ENCODE measurements at regions not wholly inside any gene's neighbourhood (a gene's known extent, or its start where the extent isn't known, plus 50 kb on each side); places are given as distances from the start of the nearest gene placed in this dataset.
"Not testable (repeated sequence)": the region's sequence is repeated elsewhere in the genome, so short reads cannot be mapped to it uniquely, and the experiment has no call there.

- not testable (repeated sequence) for TF ChIP-seq CTCF, POLR2A (IDR thresholded peaks at IDR 0.05)
Measured at GRCh38 chr7:51386806-51387568, 70.4 kb upstream of the COBL start.

Data from thyroid gland (tissue), 4 donors.